GM19324 (cell line): ENCODE measurements at regions not wholly inside any gene's neighbourhood (a gene's known extent, or its start where the extent isn't known, plus 50 kb on each side); places are given as distances from the start of the nearest gene placed in this dataset.

ENCODE experiments used
- ATAC-seq: cut with Tn5 transposase; IDR thresholded peaks from one replicate; pipeline ENCODE4 v1.9.1; 2021; ENCODE audit warnings: mild to moderate bottlenecking, moderate library complexity; ENCODE audit not compliant: unreplicated experiment, low FRiP score

- ATAC-seq: no peak
Measured at GRCh38 chr19:28500296-28500695, 712.7 kb downstream of the UQCRFS1 start.

DNA sequence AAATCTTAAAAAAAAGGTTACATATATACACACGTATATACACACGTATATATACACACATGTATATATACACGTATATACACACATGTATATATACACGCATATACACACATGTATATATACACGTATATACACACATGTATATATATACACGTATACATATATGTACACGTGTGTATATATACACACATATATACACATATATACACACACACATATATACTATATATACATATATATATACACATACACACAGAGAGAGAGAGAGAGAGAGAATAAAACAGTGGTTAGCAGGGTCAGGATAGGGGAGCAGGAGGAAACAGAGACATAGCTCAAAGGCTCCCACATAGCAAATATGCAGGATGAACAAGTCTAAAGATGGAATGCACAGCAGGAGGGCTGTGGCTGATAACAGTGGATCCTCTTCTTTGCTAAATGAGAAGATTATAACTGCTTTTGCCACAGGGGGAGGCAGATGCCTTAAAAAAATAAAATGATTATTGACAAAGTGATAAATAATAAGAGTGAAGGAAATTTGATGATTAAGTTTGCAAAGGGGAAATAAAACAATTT, 714.5 kb downstream of the UQCRFS1 start:
- no peak for ATAC-seq

- no peak for ATAC-seq
Measured at GRCh38 chr19:28497887-28498286, 715.1 kb downstream of the UQCRFS1 start.

DNA sequence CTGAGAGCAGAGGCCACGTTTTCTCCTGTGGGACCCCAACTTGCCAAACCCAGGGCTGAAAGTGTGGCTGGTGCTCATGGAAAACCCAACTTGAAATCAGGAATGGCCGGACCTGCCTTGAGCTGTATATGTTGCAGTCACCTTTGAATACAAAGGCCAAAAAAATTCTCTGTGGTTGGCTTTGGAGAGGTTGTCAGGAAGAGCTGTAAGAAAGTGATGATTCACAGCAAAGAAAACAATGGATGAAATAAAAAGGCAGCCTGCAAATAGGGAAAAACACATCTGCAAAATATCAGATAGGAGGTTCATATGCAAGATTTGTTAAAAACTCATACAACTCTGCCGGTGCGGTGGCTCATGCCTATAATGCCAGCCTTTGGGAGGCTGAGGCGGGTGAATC, 715.8 kb downstream of the UQCRFS1 start:
- no peak for ATAC-seq

DNA sequence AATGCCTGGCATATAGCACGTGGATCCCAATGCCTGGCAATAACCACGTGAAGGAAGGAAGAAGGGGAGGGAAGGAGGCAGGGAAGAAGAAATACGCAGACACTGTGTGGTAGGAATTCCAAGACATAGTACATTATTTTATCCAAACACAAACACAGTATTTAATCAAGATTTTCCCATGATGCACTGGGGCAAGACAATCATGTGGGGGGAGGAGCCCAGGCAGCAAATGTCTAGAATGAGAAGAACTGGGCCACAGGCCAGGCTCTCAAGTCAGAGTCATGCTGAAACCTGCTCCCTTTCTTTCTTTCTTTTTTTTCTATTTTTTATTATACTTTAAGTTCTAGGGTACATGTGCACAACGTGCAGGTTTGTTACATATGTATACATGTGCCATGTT, 717.9 kb downstream of the UQCRFS1 start:
- no peak for ATAC-seq

- ATAC-seq: no peak
Measured at GRCh38 chr19:28494461-28494860, 718.5 kb downstream of the UQCRFS1 start.

DNA sequence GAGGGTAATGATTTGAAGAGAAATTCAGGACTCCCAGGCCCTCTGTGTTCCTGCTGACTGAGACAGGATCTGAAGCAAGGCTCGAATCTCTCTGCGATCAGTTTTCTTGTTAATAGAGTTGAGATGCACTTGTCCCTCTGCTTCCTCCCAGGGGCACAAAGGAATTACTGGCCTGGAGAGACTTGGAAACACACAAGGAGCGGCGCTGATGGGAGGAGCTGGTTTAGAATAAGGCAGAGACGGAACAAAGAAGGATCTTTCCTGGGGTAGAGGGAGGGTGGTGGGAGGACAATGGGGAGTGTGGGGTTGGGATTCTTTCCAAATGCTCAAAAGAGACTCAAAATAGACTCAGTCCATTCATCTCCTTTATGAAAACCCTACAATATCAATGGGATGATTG, 719.1 kb downstream of the UQCRFS1 start:
- no peak for ATAC-seq

GRCh38 chr19:28492621-28493020, 720.3 kb downstream of the UQCRFS1 start:
- ATAC-seq: no peak

GRCh38 chr19:28492201-28492600, 720.8 kb downstream of the UQCRFS1 start:
- no peak for ATAC-seq

DNA sequence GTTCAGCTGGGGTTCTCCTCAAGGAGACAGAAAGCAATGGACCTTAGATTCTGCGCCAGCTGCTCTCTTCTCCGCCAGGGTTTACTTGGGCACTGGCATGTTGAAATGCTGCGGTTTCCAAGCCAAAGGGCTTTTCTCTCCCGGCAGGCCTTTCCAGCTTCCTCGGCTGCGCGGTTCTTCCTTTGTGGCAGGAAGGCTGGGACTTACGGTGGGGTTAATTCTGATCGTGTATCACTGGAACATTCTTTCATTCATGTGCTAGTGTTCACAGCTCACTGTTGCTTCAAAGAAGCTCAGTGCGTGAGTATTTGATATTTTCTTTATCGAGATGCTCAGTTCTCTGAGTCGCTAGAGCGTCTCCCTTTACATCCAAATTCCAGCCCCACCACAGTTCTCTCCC, 723.2 kb downstream of the UQCRFS1 start:
- ATAC-seq: no peak

DNA sequence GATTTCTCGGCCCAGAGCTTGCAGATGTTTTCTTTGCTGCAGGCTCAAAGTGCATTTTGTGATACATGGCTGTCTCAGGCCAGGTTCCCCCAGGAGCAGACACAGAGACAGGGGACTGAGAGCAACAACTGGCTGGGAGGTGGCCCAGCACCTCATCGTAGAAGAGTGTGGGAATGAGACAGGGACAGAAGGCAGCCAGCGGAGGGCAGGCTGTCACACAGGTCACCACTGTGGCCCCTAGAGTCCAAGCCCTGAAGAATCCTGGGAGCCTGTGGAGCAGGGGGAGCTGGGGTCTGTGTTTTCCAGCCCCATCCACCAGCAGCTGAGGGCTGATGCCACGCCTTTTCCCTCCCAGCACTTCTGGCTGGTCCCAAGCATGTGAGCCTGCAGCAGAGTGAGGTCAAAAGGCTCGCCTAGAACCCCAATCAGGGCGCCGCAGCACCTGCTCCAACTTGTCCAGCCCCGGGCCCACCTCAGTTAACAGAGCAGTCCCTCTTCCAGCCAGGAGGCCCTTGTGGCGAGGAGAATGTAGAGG, 723.8 kb downstream of the UQCRFS1 start:
- ATAC-seq: no peak

- ATAC-seq: no peak
Measured at GRCh38 chr19:28487999-28488398, 725.0 kb downstream of the UQCRFS1 start.

- no peak for ATAC-seq
Measured at GRCh38 chr19:28486926-28487325, 726.0 kb downstream of the UQCRFS1 start.

- ATAC-seq: no peak
Measured at GRCh38 chr19:28486473-28486872, 726.5 kb downstream of the UQCRFS1 start.

GRCh38 chr19:28485292-28485691, 727.7 kb downstream of the UQCRFS1 start:
- ATAC-seq: no peak

- no peak for ATAC-seq
Measured at GRCh38 chr19:28483197-28483596, 729.8 kb downstream of the UQCRFS1 start.

DNA sequence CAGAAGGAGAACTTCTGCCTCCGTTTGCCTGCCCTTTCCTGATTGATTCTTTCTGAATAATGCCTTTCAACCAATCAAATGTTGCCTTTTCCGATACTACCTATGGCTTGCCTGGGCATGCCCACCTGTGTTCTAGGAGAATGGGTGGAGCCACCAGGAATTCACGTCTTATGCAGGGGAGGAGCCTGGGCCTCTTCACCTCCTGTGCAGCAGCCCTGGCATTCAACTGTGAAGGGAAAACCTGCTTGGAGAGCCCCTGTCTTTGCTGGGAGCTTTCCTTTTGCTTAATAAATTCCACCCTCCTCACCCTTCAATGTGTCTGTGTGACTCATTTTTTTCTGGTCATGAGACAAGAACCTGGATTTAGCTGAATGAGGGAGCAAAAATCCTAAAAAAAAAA, 730.7 kb downstream of the UQCRFS1 start:
- no peak for ATAC-seq

DNA sequence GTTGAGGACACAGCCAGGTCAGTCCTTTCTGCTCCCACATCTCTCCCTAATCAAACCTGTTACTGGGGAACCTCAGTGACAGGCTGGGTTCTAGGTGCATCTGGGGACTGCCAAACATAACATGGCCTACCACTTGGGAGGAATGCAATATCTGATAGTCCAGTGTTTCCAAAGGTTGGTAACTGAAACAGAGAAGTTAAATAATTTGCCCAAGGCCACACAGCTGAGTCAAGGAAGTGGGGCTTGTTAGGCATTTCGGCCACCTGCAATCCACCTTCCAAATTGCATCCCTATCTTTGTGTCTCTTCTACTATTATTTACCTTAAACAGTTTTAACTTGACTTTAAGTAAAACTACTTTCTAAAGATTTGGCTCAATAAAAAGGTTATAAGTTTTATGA, 731.3 kb downstream of the UQCRFS1 start:
- ATAC-seq: no peak

GRCh38 chr19:28475525-28475924, 737.4 kb downstream of the UQCRFS1 start:
- no peak for ATAC-seq

GRCh38 chr19:28472843-28473242, 740.1 kb downstream of the UQCRFS1 start:
- ATAC-seq: no peak

- no peak for ATAC-seq
Measured at GRCh38 chr19:28471731-28472510, 741.0 kb downstream of the UQCRFS1 start.

DNA sequence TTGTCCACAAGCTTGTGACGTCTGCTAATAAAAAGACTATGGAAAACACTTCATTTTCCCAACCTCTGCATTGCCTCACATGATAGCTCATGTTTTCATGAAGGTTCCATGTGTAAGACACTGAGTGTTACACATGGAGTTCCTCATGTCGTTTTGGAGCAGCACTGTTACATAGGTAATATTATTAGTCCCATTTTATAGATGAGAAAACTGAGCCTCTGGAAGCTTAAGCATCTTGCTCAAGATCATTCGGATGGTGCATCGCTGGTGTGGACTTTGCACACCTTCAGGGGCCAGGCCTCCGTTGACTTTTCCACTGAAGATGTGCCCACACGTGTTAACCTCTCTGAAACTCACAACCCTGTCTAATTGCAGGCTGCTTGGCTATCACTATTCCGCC, 743.4 kb downstream of the UQCRFS1 start:
- ATAC-seq: no peak
